IMR-90 (cell line): ENCODE measurements at regions not wholly inside any gene's neighbourhood (a gene's known extent, or its start where the extent isn't known, plus 50 kb on each side); places are given as distances from the start of the nearest gene placed in this dataset.

Source experiments
- ATAC-seq: fragments of 200-7000 bp; cut with Tn5 transposase; 2 replicates; pipeline ENCODE4 v1.9.1; 2020; ENCODE audit warnings: low read depth, mild to moderate bottlenecking, moderate library complexity
- BruUV-seq: library from RNA; stranded (reverse); fragments of 400-500 nt; replicated peaks from 2 replicates; lab custom pipeline; 2021; lab: Mats Ljungman, UMichigan
- CTCF ChIA-PET: fragments of 300-600 bp; formaldehyde crosslinking; extraction: SDS; loops from one replicate; lab custom pipeline; 2021; ENCODE audit warnings: antibody characterized with exemption; lab: Yijun Ruan, JAX
- POLR2A ChIA-PET: fragments of 300-600 bp; sonication (Branson Sonifier 250); formaldehyde crosslinking; loops from one replicate; lab custom pipeline; 2022; ENCODE audit warnings: antibody characterized with exemption; ENCODE audit not compliant: unreplicated experiment; lab: Charles Lee
- DNase-seq: peaks from one replicate; pipeline ENCODE4 v3.0.0; 2013
- H2AFZ ChIP-seq: replicated peaks from 2 replicates; pipeline ENCODE3; 2013; ENCODE audit warnings: low read length, mild to moderate bottlenecking; ENCODE audit not compliant: poor library complexity
- H2AK5ac ChIP-seq: 2 replicates; pipeline ENCODE4 v1.6.1; 2013; ENCODE audit warnings: low read depth, low read length, inconsistent platforms
- H2AK9ac ChIP-seq: replicated peaks from 2 replicates; pipeline ENCODE3; 2013; ENCODE audit warnings: mild to moderate bottlenecking, low read depth, low read length, moderate library complexity; ENCODE audit not compliant: poor library complexity
- H2BK120ac ChIP-seq: 2 replicates; pipeline ENCODE4 v1.6.1; 2013; ENCODE audit warnings: low read depth, low read length, inconsistent platforms
- H2BK15ac ChIP-seq: 3 replicates; pipeline ENCODE4 v1.6.1; 2013; ENCODE audit warnings: low read depth, low read length, inconsistent platforms
- H2BK20ac ChIP-seq: 2 replicates; pipeline ENCODE4 v1.6.1; 2013; ENCODE audit warnings: low read depth, mild to moderate bottlenecking, inconsistent platforms, low read length, moderate library complexity
- H2BK5ac ChIP-seq: 2 replicates; pipeline ENCODE4 v1.6.1; 2013; ENCODE audit warnings: mild to moderate bottlenecking, low read depth, low read length, inconsistent platforms; ENCODE audit not compliant: poor library complexity, severe bottlenecking
- H3K14ac ChIP-seq: replicated peaks from 2 replicates; pipeline ENCODE4 v1.6.1; 2013; ENCODE audit warnings: low read depth, low read length, inconsistent platforms
- H3K18ac ChIP-seq: 2 replicates; pipeline ENCODE4 v1.6.1; 2013; ENCODE audit warnings: low read depth, low read length, control low read depth
- H3K23ac ChIP-seq: 2 replicates; pipeline ENCODE4 v1.6.1; 2013; ENCODE audit warnings: low read depth, low read length, inconsistent platforms
- H3K27ac ChIP-seq: 2 replicates; pipeline ENCODE4 v1.5.1; 2013; ENCODE audit warnings: mild to moderate bottlenecking, control low read depth, low read length; ENCODE audit not compliant: insufficient read depth
- H3K27me3 ChIP-seq: 2 replicates; pipeline ENCODE4 v1.6.1; 2013; ENCODE audit warnings: low read length; ENCODE audit not compliant: control insufficient read depth, insufficient read depth
- H3K36me3 ChIP-seq: 2 replicates; pipeline ENCODE4 v1.6.1; 2013; ENCODE audit warnings: low read length, mixed read lengths; ENCODE audit not compliant: control insufficient read depth, insufficient read depth
- H3K4ac ChIP-seq: 2 replicates; pipeline ENCODE4 v1.6.1; 2013; ENCODE audit warnings: low read depth, low read length, inconsistent platforms
- H3K4me1 ChIP-seq: 2 replicates; pipeline ENCODE4 v1.6.1; 2013; ENCODE audit warnings: low read length, mixed read lengths; ENCODE audit not compliant: control insufficient read depth, insufficient read depth
- H3K4me2 ChIP-seq: 2 replicates; pipeline ENCODE4 v1.6.1; 2013; ENCODE audit warnings: low read depth, mild to moderate bottlenecking, control low read depth, low read length, moderate library complexity
- H3K4me3 ChIP-seq: 2 replicates; pipeline ENCODE4 v1.5.1; 2013; ENCODE audit warnings: low read depth, mild to moderate bottlenecking, control low read depth, low read length, moderate library complexity; ENCODE audit not compliant: insufficient read depth
- H3K56ac ChIP-seq: 2 replicates; pipeline ENCODE4 v1.6.1; 2013; ENCODE audit warnings: low read length, inconsistent platforms; ENCODE audit not compliant: insufficient read depth; ENCODE audit errors: extremely low read depth
- H3K79me1 ChIP-seq, 2 experiments: 2 replicates each; pipeline ENCODE4 v1.6.1; 2013; ENCODE audit warnings: low read length in 2 of 2, inconsistent platforms in 1 of 2, low read depth in 1 of 2
- H3K9ac ChIP-seq: 2 replicates; pipeline ENCODE4 v1.6.1; 2013; ENCODE audit warnings: low read depth, low read length, control low read depth
- H3K9me1 ChIP-seq: 2 replicates; pipeline ENCODE4 v1.6.1; 2013; ENCODE audit warnings: low read length, inconsistent platforms; ENCODE audit not compliant: insufficient read depth
- H3K9me3 ChIP-seq: 2 replicates; pipeline ENCODE4 v1.6.1; 2013; ENCODE audit warnings: low read length; ENCODE audit not compliant: control insufficient read depth, insufficient read depth
- H4K20me1 ChIP-seq: 2 replicates; pipeline ENCODE4 v1.6.1; 2013; ENCODE audit warnings: low read length, inconsistent platforms; ENCODE audit not compliant: insufficient read depth
- H4K5ac ChIP-seq: 2 replicates; pipeline ENCODE4 v1.6.1; 2013; ENCODE audit warnings: mild to moderate bottlenecking, low read depth, low read length, control low read depth
- H4K8ac ChIP-seq, 2 experiments: 2 replicates each; pipeline ENCODE4 v1.6.1; 2013; ENCODE audit warnings: low read depth in 2 of 2, low read length in 2 of 2, control low read depth in 1 of 2, inconsistent platforms in 1 of 2
- H4K91ac ChIP-seq: 2 replicates; pipeline ENCODE4 v1.6.1; 2013; ENCODE audit warnings: low read depth, low read length, inconsistent platforms; ENCODE audit not compliant: insufficient read depth
- BHLHE40 ChIP-seq: fragments of 150-350 bp; IDR thresholded peaks from 2 replicates; pipeline ENCODE4 v1.6.1; 2016; ENCODE audit warnings: mild to moderate bottlenecking, low read depth, low read length
- CEBPB ChIP-seq: IDR thresholded peaks from 2 replicates; pipeline ENCODE4 v1.6.1; 2012; ENCODE audit warnings: low read depth, low read length, improper control_type of control experiment
- CHD1 ChIP-seq: IDR thresholded peaks from 2 replicates; pipeline ENCODE4 v1.6.1; 2012; ENCODE audit warnings: low read depth, low read length, improper control_type of control experiment
- ELK1 ChIP-seq: fragments of 150-350 bp; IDR thresholded peaks from 2 replicates; pipeline ENCODE4 v1.6.1; 2016; ENCODE audit warnings: low read depth, mild to moderate bottlenecking, low read length, moderate library complexity, borderline replicate concordance
- FOS ChIP-seq: fragments of 150-350 bp; IDR thresholded peaks from 2 replicates; pipeline ENCODE4 v1.6.1; 2016; ENCODE audit warnings: low read depth, low read length
- MAFK ChIP-seq: IDR thresholded peaks from 2 replicates; pipeline ENCODE4 v1.6.1; 2012; ENCODE audit warnings: low read depth, low read length, improper control_type of control experiment
- MAZ ChIP-seq: IDR thresholded peaks from 2 replicates; pipeline ENCODE4 v1.6.1; 2012; ENCODE audit warnings: low read depth, mild to moderate bottlenecking, low read length, improper control_type of control experiment, moderate library complexity, borderline replicate concordance
- MXI1 ChIP-seq: IDR thresholded peaks from 2 replicates; pipeline ENCODE4 v1.6.1; 2012; ENCODE audit warnings: low read depth, mild to moderate bottlenecking, low read length, moderate library complexity, borderline replicate concordance
- NFE2L2 ChIP-seq: fragments of 150-350 bp; IDR thresholded peaks from 2 replicates; pipeline ENCODE4 v1.6.1; 2016; ENCODE audit warnings: low read depth, mild to moderate bottlenecking, low read length
- POLR2A ChIP-seq: IDR thresholded peaks from 2 replicates; pipeline ENCODE4 v1.6.1; 2012; ENCODE audit warnings: mild to moderate bottlenecking, low read depth, low read length
- RAD21 ChIP-seq: IDR thresholded peaks from 2 replicates; pipeline ENCODE4 v1.6.1; 2012; ENCODE audit warnings: low read length, improper control_type of control experiment
- RCOR1 ChIP-seq: IDR thresholded peaks from 2 replicates; pipeline ENCODE4 v1.6.1; 2012; ENCODE audit warnings: mild to moderate bottlenecking, low read length, improper control_type of control experiment; ENCODE audit not compliant: insufficient replicate concordance
- RFX5 ChIP-seq: IDR thresholded peaks from 2 replicates; pipeline ENCODE4 v1.8.0; 2012; ENCODE audit warnings: low read depth, mild to moderate bottlenecking, low read length, moderate library complexity
- SMC3 ChIP-seq: fragments of 150-350 bp; IDR thresholded peaks from 2 replicates; pipeline ENCODE4 v1.6.1; 2016; ENCODE audit warnings: low read depth, mild to moderate bottlenecking, antibody characterized with exemption, low read length, moderate library complexity
- dilution Hi-C: fragments of 300-500 bp; cut with HindIII; formaldehyde crosslinking; loops from one replicate; pipeline ENCODE4 v1.14.3; 2018; ENCODE audit warnings: low sequenced_read_pairs; ENCODE audit not compliant: unreplicated experiment
- in situ Hi-C: fragments of 300-500 bp; cut with MboI; formaldehyde crosslinking; loops from 3 replicates; pipeline ENCODE4 v1.14.3; 2019; ENCODE audit warnings: low sequenced_read_pairs, inconsistent platforms, mixed read lengths
- intact Hi-C: fragments of 100-400 bp; cut with micrococcal nuclease; formaldehyde crosslinking; loops from 2 replicates; pipeline ENCODE4 v1.10.0; 2022

GRCh38 chr7:125871431-125871830 is 941.8 kb upstream of the POT1 start:
- Histone ChIP-seq H2AFZ (no peak overlapping the region), H3K18ac (no peak overlapping the region), H2AK9ac (no peak overlapping the region), H3K4ac (no peak overlapping the region), H3K36me3 (no peaks in the 10 kb centered on the region), H3K4me2 (no peak overlapping the region), H4K91ac (no peak overlapping the region), H3K9me1 (no peaks in the 10 kb centered on the region), H4K8ac (no peak overlapping the region), H3K9ac (no peak overlapping the region), H2BK120ac (no peak overlapping the region), H3K27me3 (no peaks in the 10 kb centered on the region), H3K27ac (no peak overlapping the region), H2BK20ac (no peak overlapping the region), H2BK15ac (no peak overlapping the region), H2BK5ac (no peak overlapping the region), H4K20me1 (no peaks in the 10 kb centered on the region), H3K56ac (no peak overlapping the region), H3K79me1 (no peaks in the 10 kb centered on the region), H3K4me3 (no peak overlapping the region), H3K14ac (no peak overlapping the region), H4K5ac (no peak overlapping the region), H3K4me1 (no peaks in the 10 kb centered on the region), H3K23ac (no peak overlapping the region), H3K9me3 (no peaks in the 10 kb centered on the region), H2AK5ac (no peak overlapping the region)
- BruUV-seq = no TSS peak
- intact Hi-C loops (no loop called here), dilution Hi-C loops (no loop called here), in situ Hi-C loops (no loop called here)
- POLR2A ChIA-PET = no interaction called here
- no peak for ATAC-seq
- TF ChIP-seq RCOR1 (no peak), MAZ (no peak), POLR2A (no peak), NFE2L2 (no peak), ELK1 (no peak), BHLHE40 (no peak), MXI1 (no peak), RAD21 (no peak), CHD1 (no peak), MAFK (no peak), RFX5 (no peak), CEBPB (no peak), FOS (no peak), SMC3 (no peak)
- DNase-seq = no peak
- CTCF ChIA-PET = no interaction called here
